NCI-H345 treated with DMSO at 0.1 percent for 48 hours (cell line): ENCODE measurements at regions not wholly inside any gene's neighbourhood (a gene's known extent, or its start where the extent isn't known, plus 50 kb on each side); places are given as distances from the start of the nearest gene placed in this dataset.

Experiments
- DNase-seq: peaks from one replicate; lab custom pipeline; 2025; ENCODE audit not compliant: unreplicated experiment; lab: John Stamatoyannopoulos, UW

DNA sequence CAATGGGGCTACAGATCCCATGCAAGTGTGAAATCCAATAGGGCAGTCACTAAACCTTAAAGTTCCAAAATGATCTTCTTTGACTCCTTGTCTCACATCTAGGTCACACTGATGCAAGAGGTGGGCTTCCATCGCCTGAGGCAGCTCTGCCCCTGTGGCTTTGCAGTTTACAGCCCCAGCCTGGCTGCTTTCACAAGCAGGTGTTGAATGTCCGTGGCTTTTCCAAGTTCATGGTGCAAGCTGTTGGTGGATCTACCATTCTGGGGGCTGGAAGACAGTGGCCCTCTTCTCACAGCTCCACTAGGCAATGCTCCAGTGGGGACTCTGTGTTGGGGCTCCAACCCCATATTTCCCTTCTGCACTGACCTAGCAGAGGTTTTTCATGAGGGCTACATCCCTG, 68.5 kb upstream of the PRR20G start:
- DNase-seq, result no peak

DNA sequence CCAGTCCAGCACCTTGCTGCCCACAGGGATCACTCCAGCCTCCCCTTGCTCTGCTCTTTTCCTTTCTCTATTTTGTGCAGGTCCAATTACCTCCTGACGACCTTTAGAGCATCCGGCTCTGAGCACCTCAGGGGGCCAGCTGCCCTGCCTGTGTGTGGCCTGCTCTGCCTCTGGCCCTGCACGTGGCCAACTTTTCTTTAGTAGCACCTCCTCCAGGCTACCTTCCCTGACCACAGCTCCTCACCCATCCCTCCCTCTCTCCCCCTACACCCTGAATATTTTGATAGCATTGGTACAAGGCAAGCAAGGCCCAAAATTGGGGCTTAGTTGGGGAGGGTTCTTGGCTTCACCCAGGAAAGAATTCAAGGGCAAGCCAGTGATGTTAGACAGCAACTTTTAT, 66.9 kb upstream of the PRR20G start:
- DNase-seq, result no peak

DNA sequence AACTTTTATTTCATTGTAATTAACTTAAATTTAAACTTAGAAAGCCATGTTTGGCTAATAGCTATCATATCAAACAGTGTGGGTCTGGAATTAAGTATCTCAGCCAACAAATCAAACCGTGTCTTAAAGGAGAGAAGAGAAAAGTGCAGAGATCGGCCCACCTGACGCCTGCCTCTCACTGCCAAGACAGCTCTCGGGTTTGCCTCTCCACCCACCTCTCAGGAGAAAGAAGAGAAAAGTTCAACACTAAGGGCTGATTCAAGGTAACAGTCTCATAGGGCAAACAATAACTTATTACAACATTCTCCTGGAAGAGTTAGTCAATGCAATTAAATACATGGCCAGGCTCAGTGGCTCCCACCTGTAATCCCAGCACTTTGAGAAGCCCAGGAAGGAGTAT, 64.8 kb upstream of the PRR20G start:
- no peak for DNase-seq

DNA sequence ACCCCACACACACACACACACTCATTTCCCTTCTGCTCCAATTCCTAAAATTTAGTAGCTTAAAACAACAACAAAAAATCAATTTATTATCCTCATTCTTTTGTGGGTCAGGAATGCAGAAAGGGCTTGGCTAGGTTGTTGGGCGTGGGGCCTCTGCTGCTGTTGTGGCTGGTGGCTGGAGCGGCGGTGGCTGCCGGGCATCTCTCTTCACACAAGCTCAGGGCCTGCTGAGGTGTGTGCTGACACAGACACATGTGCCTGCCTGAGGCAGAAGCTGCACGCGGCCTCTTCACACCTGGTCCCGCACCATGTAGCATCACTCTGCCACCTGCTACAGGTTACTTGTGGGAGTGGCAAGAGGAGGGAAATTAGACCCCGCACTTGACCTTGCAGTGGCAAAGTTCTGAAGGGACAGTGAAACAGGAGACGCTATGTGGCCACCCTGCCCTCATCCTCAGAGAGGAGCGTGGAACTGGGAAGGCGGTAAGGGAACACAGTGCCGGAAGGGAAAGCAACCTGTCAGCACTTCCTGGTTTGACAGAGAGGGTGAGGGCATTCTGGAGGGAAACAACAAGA, 64.0 kb upstream of the PRR20G start:
- DNase-seq, result no peak

DNA sequence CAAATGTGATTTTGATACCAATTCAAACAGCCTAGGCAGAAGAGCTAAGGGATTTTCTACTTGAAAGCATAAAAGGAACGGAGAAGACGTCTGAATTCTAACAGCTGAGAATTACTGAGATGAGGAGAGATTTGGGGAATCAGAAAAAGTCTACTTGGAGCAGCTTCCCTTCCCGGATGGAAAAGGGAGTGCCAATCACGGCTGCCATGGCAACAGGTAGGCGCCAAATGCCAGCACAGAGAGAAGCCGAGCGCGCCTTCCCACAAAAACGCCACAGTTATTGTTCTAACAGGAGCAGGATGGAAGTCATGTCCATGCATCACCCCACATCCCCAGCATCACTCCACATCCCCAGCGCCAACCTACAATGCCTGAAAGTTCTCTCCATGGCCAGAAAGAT, 63.5 kb upstream of the PRR20G start:
- no peak for DNase-seq

DNA sequence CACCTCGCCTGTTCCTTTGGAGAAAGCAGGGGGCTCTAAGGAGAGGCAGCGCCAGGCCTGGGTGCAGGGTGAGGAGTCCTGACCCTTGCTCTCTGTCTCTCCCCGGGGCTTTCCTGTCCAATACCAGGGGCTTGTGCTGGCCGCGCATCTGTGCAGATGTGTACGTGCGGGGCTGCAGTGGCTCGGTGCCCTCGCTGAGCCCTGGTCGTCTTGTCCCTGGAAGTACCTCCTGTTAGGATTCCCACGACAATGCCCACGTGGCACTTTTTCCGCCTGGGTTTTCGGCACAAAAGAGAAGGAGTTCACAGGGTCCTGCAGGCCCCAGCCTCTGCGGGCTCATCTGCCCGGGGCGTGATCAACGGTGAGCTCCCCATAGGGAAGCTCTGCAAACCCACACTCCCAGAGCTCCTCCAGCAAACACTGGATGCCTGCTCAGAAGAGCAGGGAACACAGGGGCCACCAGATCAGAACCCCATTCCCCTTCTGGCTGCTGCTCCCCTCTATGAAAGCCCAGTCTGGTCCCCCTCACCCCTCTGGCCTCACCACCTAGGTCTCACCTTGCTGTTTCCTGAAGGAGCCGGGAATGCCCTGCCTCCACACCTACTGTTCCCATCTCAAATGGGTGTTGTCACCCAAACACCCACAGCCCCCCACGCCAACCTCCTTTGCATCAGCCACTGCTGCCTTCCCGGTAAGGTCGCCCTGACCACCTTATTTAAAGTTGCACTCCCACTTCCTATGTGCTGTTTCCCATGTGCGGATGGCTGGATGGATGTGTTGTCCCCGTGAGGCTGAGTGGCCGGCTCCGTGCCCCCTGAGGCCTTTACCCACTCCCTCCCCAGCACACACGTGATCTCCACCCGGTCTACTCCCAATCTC, 62.6 kb upstream of the PRR20G start:
- no peak for DNase-seq

DNA sequence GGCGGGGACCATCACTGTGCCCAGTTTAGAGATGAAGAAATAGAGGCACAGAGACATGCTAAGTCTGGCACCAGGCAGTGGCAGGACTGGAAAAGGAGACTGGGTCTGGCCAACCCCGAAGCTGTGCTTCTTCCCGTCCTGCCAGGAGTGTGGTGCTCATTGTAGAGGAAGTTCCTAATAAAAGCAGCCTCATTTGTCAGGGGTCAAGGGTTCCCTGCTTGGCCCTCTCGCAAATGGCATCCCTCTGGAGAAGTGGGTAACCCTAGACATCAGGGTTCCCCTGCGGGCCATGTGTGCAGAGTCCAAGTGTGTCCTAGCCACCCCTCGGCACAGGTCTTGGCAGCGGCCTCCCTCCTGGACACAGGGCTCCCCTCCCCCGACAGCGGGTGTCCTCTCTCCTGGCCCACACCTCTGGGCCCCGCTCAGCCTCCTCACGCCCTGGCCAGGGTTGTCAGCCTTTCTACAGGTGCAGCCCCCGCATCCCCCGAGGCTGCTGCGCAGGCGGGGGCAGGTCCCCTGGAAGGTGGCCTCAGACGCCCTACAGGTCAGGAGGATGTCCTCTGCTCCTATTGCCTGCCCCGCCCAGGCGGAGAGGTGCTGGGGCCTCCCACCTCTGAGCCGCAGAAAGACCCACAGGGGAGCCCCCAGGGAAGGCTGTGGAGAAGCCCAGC, 61.8 kb upstream of the PRR20G start:
- no peak for DNase-seq

DNA sequence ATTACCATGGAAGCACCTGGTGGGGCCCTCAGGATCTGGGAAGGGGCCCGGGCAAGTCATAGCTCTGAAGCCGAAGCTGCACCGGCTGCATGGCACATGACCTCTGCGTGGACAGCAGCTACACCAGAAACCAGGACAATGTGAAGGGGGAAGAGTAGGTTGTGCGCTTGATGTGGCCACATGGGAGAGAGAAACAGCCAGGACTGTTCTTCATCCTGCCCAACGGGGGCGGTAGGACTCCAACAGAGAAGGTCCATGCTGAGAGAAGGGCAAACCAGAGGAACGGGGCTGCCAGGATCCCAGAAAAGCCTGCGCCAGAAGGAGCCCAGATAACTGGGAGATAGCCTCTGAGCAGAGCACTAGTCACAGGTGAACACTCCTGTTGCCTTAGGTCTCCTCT, 54.9 kb upstream of the PRR20G start:
- no peak for DNase-seq

DNA sequence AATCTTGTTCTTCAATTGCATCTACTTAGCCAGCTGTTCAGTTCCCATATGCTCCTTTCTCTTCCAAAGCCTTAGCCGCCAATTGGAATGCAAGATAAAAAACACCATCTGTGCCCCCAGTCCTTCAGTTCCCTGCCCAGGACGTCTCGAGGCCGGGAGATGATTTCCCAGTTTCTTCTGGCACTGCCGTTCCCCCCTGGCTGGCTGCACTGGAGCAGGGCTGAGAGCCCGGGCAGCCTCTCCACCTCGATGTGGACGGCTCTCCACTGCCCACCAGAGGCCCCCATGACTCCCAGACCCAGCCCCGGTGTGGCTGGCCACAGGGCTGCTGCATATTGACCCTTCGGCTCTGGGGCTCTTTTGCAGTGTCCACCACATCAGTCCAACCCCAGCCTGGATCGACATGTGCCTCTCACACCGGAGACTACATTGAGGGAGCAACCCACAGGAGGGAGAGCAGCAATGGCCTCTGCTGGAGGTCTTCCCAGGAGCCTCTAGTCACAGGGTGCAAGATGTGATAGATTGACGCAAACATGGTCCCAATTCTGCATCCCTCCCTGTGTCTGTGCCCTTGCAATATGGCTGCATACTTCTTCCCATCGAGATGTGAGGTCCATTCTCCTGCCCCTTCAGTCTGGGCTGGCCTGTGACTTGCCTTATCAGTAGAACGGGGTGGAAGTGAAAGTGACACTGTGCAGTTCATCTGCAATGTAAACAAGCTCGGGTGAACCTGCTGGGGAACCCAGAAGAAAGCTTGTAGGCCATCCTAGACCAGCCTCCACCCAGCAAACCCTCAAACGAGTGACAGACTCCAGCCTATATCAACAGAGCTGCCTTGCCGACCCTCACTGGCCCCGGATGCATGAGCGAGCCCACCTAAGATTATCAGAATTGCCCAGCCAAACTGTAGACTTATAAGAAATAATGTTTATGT, 52.3 kb upstream of the PRR20G start:
- DNase-seq, result no peak

DNA sequence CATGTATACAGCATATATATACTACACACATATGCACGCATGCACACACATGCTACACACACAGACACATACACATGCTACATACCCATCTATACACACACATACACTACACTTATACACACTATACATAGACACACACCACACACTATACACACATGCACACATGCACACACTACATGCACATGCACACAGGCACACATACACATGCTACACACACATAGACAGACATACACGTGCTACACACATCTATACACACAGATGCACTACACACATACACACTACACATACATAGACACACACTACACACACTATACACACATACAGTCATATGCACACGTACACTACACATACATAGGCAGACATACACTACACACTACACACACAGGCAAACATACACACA, 51.2 kb upstream of the PRR20G start:
- DNase-seq, result no peak

DNA sequence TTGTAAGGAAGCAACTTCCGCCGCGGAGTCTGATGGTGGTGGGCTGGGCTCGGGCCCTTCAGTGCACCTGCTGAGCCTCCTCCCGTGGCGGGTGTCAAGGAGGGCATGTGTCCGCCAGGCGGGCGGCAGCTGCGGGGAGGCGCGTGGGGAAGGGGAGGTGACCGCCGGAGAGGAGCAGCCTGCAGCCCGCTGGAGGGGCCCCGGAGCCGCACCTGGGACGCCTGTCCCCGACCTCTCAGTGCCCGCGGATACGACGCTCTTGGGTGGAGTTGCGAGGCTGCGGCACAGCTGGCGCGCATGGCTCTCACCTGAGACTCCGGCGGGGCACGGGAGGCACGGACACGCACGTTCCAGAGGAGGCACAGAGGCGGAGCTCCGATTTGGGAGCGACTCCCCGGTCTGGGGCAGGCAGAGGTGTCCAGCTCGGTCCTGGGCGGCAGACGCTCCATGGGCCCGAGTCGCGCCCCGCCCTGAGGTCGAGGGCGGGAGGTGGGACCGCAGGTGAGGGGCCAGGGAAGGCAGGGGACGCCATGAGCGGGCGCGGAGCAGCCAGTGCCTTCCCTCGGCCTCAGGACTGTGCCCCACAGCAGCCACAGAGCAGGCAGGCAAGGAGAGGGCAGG, 50.2 kb upstream of the PRR20G start:
- DNase-seq, result no peak
